ENCODE measurements at regions not wholly inside any gene's neighbourhood (a gene's known extent, or its start where the extent isn't known, plus 50 kb on each side); places are given as distances from the start of the nearest gene placed in this dataset.
A peak's percentile ranks its signal among the peaks of the same experiment; 100 is the strongest.

- DNase-seq (ENCODE audit: low read depth), result no peak
Observed at GRCh38 chr12:84741031-84741430, 171.6 kb downstream of the SLC6A15 start.

GRCh38 chr12:84740602-84741001, 172.0 kb downstream of the SLC6A15 start:
- no peak for DNase-seq (ENCODE audit: low read depth)

DNA sequence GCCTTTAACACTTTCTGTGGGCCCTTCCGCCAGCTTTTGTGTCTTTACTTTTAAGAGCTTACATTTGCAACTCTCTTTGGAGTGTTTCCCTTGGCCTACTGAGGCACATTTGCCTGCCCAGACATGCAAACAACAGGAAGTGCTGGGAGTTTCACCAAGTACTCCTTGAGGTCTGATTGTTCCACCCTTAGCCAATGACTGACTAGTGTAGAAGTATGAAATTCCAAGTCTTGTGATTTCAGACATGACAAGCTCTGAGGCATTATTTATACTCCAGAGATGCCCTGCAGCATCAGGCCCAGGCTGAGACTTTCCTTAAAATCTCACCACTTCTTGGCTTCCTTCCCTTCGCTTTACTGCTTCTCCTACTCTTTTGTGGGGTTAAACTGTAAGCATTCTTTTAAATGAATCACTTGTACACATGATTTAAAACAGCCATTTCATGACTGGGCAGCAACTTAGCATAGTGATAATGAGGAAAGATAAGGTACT, 174.1 kb downstream of the SLC6A15 start:
- peak; percentile 61 for DNase-seq (ENCODE audit: low read depth)

GRCh38 chr12:84732828-84733340, 179.7 kb downstream of the SLC6A15 start:
- DNase-seq (ENCODE audit: low read depth), result no peak

GRCh38 chr12:84730561-84731162, 181.9 kb downstream of the SLC6A15 start:
- DNase-seq (ENCODE audit: low read depth), result no peak

GRCh38 chr12:84727961-84728360, 184.6 kb downstream of the SLC6A15 start:
- DNase-seq (ENCODE audit: low read depth), result no peak

DNA sequence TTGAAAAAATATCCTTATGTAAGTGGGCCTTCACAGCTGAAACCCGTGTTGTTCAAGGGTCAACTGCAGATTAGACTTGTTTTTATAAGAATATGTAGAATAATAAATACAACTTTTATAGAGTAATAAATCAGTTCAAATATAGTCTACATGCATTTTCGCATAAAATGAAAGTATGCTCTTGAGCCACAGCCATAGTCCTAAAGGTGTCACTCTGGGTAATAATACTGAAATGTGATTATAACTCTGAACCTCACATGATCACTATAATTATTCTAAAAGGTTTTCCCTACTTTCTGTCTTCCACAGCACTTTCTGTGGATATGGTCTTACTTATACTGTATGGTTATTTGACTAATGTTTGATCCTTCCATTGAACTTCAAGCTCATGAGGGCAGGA, 185.8 kb downstream of the SLC6A15 start:
- DNase-seq (ENCODE audit: low read depth), result no peak

DNA sequence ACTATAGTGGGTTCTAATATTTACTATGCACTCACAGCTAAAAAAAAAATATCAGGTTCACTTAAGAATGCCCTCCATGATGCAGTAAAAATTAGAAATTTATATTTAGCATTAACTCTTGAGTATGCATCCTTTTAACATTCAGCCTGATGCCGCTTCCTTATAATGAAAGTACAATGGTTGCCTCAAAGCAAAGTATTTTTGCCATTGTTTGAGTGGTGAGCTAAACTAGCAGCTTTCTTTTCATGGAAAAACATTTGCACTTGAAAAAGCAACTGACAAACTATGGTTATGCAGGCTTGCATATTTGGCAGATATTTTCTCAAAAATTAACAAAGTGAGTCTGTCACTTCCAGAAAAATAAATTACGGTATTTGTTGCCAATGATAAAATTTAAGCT, 188.6 kb downstream of the SLC6A15 start:
- DNase-seq (ENCODE audit: low read depth), result no peak

DNA sequence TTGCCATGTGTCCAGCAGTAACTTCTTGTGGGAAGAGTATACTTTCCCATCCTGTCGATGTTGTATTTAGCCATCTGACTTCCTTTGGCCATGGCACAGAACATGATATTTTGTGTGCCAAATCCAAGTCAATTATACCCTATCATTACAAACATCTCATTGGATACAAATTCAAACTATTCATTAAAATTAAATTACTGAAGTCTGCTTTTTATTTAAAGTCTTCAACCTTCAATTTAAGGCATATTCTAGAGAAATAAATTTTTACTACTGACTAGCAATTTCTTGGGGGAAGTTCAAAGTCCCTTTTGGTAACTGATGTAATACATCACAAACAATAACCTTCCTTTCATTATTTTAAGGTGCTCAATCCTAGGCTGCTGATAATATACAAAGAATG, 192.6 kb downstream of the SLC6A15 start:
- no peak for DNase-seq (ENCODE audit: low read depth)

DNA sequence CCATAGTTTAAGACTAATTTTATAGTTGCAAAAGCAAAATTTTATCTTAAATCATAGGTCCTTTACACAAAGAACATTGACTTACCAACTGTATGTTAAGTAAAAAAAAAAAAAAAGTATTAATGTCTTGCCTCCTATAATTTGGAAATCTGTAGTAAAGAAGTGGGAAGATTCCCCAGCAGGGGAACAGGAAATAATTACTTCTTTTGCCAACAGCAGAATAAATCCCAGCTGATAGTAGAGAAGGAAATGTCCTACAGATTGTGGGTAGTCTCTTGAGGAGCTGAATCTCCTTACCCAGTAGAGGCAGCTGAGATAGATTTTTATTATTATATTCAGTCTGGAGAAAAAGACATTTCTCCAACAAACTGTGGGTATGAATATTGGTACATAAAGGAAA, 193.7 kb downstream of the SLC6A15 start:
- DNase-seq (ENCODE audit: low read depth), result no peak

DNA sequence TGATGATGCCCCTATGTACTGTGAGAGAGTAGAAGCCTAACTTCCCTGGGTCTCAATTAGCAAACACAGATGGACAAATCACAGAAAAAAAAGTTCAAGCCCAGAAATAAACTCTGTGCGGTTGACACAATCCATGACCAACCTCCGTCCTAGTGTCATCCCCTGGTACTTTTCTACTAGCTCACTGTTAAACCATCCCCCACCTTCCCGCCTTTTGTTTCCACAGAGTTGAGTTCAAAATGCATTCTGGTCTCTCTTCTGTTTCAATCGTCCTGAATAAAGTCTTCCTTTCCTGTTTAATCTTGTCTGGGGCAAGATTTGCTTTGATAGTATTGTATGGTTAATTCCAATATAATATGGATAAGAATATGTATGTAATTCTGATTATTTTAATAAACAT, 199.9 kb downstream of the SLC6A15 start:
- DNase-seq (ENCODE audit: low read depth), result no peak

DNA sequence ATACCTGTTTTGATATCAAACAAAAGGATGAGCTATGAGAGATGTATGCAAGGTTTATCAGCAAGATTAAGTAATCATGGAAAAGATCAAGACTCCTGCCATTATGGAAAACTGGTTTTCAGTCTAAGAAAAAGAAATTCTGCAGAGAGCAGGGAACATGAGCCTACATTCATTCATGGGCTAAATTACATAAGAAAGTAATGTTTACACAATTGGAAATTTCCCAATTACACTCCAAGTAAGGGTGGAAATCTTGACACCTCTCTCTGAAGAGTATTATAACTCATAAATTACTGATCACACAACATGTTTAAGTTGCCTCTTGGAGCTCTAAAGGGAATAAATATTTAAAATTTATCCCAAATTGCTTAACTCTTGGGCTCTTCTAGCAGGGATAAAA, 206.2 kb downstream of the SLC6A15 start:
- no peak for DNase-seq (ENCODE audit: low read depth)

DNA sequence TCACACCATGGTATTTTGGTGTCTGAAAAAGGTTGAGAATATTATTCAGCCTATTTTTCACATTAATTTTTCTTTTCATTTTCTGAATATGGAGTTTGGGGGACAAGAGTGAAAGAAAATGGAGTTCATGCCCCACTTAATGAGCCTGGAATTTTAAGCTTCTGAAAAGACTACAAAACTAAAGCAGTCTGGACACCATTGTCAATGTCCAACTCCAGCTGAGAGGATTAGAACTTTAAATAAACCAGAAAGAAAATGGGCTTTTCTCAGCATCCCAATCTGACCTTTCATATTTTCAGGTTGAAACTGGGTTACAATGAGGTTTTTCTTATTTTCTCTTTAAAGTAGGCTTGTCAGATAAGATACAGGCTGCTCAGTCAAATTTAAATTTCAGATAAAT, 207.7 kb downstream of the SLC6A15 start:
- no peak for DNase-seq (ENCODE audit: low read depth)

DNA sequence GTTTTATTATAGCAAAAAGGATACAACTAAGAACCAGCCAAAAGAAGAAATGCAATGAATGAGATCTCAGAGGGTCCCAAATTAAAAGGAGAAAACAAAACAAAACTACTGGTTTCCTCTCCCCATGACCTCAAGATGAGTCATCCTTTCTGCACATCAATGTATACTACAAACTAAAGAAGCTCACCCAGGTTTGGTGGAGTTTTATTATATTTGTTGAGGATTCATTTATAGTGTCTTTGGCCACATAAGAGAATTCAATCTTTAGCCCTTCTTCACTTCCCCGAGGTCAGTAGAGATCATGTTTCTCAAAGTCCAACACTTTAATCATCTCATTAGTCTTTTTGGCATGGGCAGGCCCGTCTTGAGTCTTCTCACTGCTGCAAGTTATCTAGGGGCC, 210.6 kb downstream of the SLC6A15 start:
- DNase-seq (ENCODE audit: low read depth), result no peak

DNA sequence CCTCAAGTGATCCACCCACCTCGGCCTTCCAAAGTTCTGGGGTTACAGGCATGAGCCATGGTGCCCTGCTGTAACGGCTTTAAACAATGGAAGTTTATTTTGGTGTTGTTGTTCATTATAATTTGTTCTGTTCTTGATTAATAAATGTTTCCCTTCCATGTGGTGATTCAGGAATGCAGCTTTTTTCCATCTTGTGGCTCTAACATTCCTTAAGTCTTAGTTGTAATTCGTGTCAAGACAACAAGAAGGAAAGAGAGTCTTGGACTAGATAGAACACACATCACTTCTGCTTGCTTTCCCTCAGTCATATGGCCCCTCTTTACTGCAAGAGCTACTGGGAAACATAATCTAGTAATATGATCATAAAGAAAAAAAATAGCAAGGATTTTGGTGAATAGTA, 211.6 kb downstream of the SLC6A15 start:
- DNase-seq (ENCODE audit: low read depth), result peak; percentile 20

DNA sequence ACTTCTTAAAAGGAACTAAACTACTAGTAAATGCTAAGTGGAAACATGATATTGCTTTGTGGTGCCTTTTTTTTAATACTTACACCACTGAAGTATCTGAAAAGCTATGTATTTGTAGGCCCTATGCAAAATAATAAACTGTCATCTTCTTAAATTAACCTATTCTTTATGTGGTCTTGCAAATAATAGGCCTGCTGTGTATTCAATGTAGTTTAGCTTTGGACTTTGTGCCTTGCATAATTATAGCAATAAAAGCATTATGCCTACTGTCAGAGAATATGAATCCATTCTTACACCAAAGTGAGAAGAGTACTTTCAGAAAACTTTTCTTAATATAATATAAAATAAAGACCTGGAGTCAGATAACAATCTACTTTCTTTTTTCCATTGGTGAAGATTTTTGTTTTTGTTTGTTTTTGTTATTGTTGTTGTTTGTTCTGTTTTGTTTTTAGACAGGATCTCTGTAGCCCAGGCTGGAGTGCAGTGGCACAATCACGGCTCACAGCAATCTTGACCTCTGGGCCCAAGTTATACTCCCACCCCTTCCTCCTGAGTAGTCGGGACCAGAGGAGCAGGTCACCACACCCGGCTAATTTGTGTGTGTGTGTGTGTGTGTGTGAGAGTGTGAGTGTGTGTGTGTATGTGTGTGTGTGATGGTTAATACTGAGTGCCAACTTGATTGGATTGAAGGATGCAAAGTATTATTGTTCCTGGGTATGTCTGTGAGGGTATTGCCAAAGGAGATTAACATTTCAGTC, 213.8 kb downstream of the SLC6A15 start:
- no peak for DNase-seq (ENCODE audit: low read depth)

- DNase-seq (ENCODE audit: low read depth), result peak; percentile 27
Observed at GRCh38 chr12:84696908-84697540, 215.6 kb downstream of the SLC6A15 start.

DNA sequence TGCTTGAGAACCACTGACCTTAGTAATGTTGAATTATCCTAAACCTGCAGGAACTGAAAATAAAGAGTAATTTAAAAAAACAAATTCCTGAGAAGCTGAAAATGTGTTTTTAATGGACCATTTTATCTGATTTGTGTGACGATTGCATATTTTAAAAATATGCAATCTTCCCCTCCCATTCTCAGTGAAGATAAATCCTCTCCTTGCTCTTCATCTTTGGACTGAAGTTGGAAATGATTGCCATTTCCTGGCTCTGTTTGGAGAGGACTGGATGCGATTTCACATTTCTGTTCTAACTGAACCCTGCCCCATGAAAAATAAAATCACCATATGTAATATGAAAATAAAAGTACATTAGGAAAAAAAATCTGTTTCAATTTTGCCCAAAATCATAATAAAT, 216.3 kb downstream of the SLC6A15 start:
- DNase-seq (ENCODE audit: low read depth), result peak; percentile 7

GRCh38 chr12:84694116-84694515, 218.5 kb downstream of the SLC6A15 start:
- DNase-seq (ENCODE audit: low read depth), result no peak

DNA sequence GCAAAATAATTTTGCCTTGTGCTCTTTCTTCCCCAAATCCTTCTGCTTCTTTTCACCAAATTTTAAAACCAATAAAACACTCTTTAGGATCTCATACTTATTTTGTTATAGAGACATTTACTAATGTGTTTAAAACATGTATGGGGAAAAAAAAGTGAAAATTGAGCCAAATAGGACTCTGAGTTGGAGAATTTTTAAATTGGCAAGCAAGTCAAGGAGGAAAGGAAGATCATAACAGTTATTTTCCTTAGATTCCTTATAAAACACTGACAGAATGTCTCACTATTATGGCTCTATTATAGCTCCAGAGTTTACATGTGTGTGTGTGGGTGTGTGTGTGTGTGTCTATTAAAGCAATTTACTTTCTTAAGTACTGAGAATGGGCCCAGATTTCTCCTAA, 220.5 kb downstream of the SLC6A15 start:
- no peak for DNase-seq (ENCODE audit: low read depth)

DNA sequence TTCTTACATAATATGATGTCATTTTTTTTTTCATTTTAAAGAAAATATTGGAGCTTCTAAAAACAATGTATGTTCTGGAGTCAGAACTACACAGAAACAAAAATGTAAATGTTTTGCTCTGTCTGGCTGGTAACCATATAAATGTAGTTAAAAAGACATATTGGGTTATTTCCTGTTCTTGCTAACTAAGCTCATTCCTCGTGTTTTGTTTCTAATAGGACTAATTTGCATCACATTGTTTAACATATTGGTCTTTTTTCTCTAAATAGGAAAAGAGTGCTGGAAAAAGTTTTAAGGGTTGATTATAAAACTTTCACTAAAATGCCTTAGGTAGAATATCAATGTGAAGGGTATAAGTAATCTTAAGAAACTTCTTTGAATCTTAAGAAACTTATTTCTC, 221.3 kb downstream of the SLC6A15 start:
- DNase-seq (ENCODE audit: low read depth), result no peak

- DNase-seq (ENCODE audit: low read depth), result no peak
Observed at GRCh38 chr12:84689638-84690037, 223.0 kb downstream of the SLC6A15 start.

- DNase-seq (ENCODE audit: low read depth), result no peak
Observed at GRCh38 chr12:84685379-84685778, 227.2 kb downstream of the SLC6A15 start.

Data from GM04503 (cell line).